ENCODE measurements at regions not wholly inside any gene's neighbourhood (a gene's known extent, or its start where the extent isn't known, plus 50 kb on each side); places are given as distances from the start of the nearest gene placed in this dataset.

DNA sequence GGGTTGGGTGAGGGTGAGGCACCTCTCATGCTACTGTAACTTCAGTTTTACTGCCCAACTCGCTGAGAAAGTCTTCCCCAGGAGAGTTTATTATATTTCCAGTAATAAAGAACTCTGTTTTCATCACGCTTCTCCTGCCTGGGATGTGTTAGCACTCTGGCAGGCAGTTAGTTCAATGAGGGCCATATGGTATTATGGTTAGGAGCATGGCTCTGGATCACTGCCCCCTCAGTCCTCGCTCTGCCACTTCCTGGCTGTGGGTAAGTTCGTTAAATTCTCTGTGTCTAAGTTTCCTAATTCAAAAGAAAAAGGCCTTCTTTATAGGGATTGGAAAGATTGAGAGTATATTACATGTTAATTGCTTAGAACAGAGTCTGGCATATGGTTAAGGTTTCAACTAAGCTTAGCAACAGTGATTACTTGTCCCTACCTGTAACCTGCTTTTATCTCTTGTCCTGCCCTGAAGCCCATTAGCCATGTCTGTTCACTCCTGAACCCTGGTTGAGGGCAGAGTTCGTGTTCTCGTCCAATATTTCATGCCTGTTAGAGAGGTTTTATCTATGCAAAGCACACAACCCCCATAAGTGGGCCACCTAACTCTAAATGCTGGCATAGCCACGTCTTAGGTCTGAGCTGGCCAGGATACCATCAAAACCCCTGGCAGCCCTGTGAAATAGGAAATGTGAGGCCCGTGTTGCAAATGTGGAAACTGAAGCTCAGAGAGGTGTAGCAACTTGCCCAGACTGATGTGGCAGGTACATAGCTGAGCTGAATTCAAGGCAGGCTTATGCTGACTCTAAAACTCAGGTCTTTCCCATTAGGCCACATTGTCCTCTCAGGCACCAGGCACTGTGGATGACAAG is 342.5 kb upstream of the JARID2 start:
- TF ChIP-seq, protein P1, sequence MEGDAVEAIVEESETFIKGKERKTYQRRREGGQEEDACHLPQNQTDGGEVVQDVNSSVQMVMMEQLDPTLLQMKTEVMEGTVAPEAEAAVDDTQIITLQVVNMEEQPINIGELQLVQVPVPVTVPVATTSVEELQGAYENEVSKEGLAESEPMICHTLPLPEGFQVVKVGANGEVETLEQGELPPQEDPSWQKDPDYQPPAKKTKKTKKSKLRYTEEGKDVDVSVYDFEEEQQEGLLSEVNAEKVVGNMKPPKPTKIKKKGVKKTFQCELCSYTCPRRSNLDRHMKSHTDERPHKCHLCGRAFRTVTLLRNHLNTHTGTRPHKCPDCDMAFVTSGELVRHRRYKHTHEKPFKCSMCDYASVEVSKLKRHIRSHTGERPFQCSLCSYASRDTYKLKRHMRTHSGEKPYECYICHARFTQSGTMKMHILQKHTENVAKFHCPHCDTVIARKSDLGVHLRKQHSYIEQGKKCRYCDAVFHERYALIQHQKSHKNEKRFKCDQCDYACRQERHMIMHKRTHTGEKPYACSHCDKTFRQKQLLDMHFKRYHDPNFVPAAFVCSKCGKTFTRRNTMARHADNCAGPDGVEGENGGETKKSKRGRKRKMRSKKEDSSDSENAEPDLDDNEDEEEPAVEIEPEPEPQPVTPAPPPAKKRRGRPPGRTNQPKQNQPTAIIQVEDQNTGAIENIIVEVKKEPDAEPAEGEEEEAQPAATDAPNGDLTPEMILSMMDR (conservative IDR thresholded peaks at IDR 0.05; ENCODE audit: low read depth in 2 of 2), result no peak
- TF ChIP-seq EZH2 (IDR thresholded peaks at IDR 0.05; ENCODE audit: low read depth, unreplicated experiment), result no peak
- no peak for TF ChIP-seq POLR2AphosphoS5 (IDR thresholded peaks at IDR 0.05; ENCODE audit: low read depth)
- TF ChIP-seq, protein P2, sequence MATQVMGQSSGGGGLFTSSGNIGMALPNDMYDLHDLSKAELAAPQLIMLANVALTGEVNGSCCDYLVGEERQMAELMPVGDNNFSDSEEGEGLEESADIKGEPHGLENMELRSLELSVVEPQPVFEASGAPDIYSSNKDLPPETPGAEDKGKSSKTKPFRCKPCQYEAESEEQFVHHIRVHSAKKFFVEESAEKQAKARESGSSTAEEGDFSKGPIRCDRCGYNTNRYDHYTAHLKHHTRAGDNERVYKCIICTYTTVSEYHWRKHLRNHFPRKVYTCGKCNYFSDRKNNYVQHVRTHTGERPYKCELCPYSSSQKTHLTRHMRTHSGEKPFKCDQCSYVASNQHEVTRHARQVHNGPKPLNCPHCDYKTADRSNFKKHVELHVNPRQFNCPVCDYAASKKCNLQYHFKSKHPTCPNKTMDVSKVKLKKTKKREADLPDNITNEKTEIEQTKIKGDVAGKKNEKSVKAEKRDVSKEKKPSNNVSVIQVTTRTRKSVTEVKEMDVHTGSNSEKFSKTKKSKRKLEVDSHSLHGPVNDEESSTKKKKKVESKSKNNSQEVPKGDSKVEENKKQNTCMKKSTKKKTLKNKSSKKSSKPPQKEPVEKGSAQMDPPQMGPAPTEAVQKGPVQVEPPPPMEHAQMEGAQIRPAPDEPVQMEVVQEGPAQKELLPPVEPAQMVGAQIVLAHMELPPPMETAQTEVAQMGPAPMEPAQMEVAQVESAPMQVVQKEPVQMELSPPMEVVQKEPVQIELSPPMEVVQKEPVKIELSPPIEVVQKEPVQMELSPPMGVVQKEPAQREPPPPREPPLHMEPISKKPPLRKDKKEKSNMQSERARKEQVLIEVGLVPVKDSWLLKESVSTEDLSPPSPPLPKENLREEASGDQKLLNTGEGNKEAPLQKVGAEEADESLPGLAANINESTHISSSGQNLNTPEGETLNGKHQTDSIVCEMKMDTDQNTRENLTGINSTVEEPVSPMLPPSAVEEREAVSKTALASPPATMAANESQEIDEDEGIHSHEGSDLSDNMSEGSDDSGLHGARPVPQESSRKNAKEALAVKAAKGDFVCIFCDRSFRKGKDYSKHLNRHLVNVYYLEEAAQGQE (IDR thresholded peaks at IDR 0.05; ENCODE audit: unreplicated experiment), result no peak
- TF ChIP-seq STAT1 (IDR thresholded peaks at IDR 0.05; ENCODE audit: unreplicated experiment), result no peak
- no peak for TF ChIP-seq ZNF114 (CRISPR knock-in tag; IDR thresholded peaks at IDR 0.05)
- TF ChIP-seq NANOG (IDR thresholded peaks at IDR 0.05; ENCODE audit: borderline replicate concordance), result no peak
- no peak for TF ChIP-seq CREB1 (CRISPR knock-in tag; IDR thresholded peaks at IDR 0.05; ENCODE audit: low read depth)
